Endometrium (tissue), 2 donors: ENCODE measurements at regions not wholly inside any gene's neighbourhood (a gene's known extent, or its start where the extent isn't known, plus 50 kb on each side); places are given as distances from the start of the nearest gene placed in this dataset.

Experiments used
- FAIRE-seq: peaks from 2 replicates; lab custom pipeline; 2012; peaks lifted over from hg19 to GRCh38; lab: Jason Lieb, UNC
- donor health status: control.
- donor health status: control.

DNA sequence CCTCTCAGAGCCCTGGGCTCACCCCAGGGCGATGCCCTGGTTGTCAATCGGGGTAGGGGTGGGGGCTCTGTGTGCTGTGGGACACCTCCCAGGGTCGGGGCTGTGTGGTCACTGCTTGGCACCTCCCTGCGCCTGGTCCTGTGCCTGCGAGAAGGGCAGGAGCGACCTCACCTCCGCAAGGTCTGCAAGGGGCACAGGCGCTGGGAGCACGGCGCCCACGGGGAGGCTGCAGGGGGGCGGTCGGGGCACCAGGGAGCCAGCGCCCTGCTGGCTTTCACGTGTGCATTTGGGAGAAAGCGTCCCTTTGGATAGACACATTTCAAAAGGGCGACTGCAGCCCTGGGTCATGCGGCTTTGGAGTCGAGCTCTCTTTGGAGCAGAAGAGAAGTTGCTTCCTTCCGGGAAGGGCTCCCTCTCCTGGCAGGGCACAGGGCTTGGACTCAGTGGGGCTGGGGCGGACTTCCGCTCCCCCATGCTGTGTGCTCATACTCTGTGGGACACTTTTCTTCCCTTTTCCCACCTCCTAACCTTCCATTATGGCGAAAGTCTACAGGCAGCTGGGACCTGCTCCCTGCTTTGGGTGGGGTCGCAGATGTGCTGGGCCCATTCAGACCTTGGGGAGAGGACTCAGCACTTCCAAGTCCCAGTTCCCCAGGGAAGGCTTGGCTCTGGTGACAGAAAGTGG lies 52.9 kb upstream of the SLC28A3 start:
- no peak for FAIRE-seq

GRCh38 chr9:84394036-84394435 lies 53.5 kb upstream of the SLC28A3 start:
- no peak for FAIRE-seq

DNA sequence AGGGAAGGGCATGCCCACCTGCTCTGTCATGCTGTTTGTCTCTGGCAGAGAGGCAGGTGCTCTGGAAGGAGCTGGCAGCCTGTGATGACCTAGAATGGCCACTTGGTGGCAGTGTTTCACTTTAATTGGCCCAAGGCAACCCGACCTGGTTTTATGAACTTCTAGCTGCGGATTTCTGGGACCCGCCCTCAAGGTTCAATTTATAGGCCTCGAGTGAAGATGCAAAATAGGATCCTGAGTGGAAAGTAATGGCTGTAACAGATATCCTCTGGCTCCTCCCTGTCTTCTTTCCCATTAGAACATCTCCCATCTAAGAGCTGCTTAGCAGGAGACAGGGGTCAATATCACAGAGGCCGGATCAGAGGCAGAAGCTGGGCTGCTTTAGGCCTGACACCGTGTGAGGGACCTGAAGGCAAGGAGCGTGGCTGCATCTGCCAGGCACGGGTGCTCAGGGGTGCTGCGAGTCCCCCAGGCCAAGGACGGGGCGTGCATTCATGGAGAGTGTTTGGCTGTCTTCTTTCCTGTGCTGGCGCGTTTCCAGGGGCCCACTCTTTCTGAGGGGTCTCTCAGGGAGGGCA lies 56.7 kb upstream of the SLC28A3 start:
- peak; percentile 50 for FAIRE-seq

DNA sequence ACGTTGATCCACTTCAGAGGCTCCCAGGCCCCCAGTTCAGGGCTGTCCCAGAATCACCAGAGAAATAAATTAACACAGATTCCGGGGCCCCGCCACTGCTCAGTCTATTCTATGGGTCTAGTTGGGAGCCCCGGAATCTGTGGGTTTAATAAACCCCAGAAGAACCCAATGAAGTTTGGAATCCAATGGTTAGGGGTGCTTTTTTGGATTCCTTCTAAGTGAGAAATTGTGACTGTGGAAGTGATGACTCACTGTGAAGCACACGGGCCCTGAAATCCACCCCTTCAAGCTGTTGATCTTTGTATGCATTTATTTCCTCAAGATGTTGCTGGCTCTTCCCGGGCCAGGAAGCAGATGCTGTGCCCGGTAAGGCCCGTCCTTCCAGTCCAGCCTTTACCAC lies 57.3 kb upstream of the SLC28A3 start:
- no peak for FAIRE-seq

DNA sequence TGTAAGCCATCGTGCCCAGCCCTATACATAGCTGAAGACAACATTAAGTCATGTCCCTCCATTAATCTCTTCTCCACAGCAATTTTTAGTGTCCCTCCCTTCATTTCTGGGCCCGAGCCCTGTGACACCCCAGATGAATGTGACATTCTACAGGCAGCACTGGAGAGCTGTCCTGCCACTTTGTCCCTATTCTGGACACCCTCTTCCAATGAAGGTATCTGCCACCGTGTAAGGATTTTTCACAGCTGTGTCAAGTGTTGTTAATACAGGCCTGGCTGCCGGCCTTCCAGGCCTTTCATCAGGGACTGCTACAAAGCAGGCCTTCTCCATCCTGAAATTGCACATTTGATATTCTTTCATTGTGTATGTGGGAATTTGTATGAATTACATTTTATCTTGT lies 62.0 kb upstream of the SLC28A3 start:
- no peak for FAIRE-seq

DNA sequence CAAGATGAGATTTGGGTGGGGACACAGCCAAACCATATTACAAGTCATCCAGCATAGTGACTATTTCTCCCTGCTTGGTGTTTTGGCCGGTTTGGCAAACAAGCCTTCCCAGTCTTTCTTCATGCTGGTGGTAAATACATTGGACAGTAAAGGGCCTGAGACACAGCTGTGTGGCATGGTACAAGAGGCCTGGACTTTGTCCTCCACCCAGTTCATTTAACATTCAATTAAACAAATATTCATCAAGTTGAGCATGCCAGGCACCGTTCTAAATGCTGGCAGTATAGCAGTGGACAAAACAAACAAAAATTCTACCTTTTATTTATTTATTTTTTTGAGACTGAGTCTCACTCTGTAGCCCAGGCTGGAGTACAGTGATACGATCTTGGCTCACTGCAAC lies 62.7 kb upstream of the SLC28A3 start:
- FAIRE-seq: no peak

GRCh38 chr9:84404095-84404686 lies 63.6 kb upstream of the SLC28A3 start:
- FAIRE-seq: no peak

GRCh38 chr9:84405667-84406066 lies 65.1 kb upstream of the SLC28A3 start:
- no peak for FAIRE-seq

GRCh38 chr9:84408416-84408815 lies 67.9 kb upstream of the SLC28A3 start:
- FAIRE-seq: no peak

DNA sequence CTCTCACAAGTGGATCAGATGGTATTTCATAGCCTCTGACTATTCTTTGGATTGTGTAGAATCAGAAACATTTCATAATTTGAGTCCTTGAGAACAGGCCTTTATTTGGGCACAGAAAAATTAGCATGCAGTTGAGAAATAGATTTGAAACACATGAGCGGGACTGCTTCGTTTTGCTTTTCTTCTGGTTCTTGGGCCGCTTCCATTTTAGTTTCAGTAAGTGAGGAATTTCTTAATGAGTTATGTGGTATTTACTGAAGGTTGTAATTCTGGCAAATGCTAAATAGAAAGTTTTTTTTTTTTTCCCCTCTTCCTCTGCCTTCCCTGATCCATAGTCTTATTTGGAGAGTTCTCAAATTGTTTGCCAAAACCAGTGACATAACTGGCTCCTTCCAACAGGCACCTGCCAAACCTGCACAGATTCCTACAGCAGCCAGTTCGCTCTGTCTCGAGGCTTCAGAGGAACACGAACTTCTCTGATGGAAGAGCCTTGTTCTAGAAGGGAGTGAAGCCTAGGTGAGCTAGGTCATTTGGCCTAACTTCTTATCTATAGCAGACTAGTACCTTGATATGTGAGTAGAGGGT lies 71.2 kb upstream of the SLC28A3 start:
- no peak for FAIRE-seq

DNA sequence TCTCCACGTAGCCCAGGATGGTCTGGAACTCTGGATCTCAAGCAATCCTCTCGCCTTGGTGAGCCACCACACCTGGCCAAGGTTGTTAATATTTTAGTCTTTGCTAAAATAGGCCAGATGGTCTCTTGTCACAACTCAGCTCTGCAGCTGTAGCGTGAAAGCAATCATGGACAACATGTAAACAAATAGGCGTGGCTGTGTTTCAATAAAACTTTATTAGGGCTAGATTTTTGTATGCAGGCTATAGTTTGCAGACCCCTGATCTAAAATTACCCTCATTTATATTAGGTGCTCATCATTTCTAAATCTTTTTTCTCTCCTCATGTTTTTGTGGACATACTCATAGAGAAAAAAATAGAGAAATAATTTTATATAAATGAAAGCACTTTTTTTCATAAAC lies 72.1 kb upstream of the SLC28A3 start:
- FAIRE-seq: no peak

DNA sequence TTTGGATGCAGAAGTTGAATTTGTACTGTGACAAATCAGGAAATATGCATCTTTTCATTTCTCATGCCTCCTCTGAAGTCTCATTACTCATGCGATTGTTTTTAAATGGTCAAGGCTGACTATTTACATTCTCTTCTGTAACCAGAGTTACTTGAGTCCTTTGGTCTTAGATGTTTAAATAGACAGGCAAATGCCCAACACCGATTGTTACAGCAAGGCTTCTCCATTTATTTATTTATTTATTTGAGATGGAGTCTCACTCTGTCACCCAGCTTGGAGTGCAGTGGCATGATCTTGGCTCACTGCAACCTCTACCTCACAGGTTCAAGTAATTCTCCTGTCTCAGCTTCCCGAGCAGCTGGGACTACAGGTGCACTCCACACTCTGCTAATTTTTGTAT lies 72.7 kb upstream of the SLC28A3 start:
- no peak for FAIRE-seq

DNA sequence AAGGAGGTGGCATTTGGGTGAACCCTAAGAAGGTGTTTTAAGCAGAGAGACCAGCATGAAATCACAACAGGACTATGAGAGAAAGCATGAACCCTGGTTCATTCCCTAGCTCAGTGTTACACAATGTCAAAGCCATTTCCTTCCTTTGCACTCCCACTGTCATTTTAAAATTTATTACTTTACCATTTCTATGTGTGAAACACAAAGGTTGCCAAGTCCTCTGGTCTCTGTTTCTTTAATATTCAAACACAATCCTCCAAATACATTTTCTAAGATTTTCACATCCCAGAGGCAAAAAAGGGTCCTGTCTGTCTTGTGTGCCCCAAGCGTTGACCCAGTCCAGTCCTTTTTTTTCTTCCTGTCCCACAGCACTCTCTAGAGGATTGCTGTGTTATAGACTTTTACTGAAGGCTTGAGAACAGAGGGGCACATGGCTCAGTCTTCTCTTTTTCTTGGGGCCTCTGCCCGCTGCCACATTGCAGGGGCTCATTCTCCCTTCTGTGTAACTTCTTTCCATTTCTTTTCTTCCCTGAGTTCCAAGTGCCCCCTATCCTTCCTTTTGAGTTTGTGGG lies 78.6 kb upstream of the SLC28A3 start:
- FAIRE-seq: no peak

- FAIRE-seq: peak; percentile 45
Measured at GRCh38 chr9:84424931-84425330, 84.4 kb upstream of the SLC28A3 start.

GRCh38 chr9:84432746-84433145 lies 92.2 kb upstream of the SLC28A3 start:
- no peak for FAIRE-seq

DNA sequence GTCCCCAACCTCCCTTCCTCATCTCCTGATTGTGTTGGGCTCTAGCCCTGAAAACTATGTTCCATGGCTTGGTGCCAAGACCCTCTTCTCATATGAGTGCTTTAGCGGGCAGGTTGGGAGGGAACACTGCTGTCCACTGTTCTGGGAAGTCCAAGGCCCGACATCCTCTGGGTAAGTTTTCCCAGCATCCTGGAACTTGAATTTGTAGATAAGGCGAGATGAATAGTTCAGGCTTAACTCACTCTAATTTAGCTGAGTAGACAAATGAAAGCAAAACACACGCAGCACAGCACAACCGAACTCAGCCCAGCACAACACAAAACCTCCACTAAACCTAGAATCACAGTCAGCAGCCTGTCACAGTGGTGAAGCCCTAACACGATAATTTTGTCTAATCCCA lies 95.3 kb upstream of the SLC28A3 start:
- FAIRE-seq: no peak

DNA sequence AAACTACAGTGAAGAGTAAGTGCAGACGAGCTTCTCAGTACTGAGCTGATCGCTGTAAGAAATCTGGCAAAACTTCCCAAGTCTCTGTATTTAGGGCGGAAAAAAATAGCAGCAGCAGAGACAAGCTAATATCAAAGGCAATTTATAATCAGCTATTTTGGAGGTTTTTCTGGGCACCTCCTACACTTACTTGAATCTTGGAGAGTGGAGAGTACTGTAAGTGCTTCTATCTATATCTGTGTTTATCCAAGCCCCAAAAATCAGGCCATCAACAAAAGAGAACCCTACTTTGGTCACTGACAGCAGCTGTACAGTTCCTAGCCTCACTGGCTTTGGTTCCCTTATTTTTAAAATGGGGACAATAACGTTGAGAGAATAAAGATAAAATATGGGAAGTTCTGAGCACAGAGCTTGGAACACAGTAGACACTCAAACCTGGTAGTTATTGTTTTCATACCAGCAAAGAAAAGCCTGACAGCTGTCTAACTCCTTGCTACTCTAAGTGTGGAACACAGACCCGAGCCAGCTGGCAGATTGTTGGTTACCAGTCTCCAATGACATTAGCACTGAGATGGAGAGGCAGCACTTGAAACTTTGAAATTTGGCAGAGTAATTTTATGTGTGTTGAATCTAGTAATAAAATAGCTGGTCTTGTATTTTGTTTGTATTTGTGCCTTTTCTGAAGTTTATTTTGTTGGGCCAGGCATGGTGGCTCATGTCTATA lies 96.0 kb upstream of the SLC28A3 start:
- FAIRE-seq: no peak

DNA sequence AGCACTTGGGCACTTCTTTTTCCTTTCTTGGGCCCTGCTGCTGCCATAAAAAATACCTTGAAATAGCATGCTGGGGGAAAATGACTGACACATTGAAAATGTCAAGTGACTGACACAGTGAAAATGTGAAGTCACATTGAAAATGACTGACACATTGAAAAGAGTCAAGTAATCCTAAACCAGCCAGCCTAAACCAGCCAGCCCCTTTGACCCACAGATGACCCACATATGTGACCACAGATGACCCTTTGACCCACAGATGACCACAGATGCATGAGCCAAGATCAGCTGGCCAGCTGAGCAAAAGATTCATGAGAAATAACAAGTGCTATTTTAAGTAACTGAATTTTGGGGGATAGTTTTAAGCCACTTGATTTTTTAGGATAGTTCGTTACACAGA lies 97.8 kb upstream of the SLC28A3 start:
- FAIRE-seq: no peak

DNA sequence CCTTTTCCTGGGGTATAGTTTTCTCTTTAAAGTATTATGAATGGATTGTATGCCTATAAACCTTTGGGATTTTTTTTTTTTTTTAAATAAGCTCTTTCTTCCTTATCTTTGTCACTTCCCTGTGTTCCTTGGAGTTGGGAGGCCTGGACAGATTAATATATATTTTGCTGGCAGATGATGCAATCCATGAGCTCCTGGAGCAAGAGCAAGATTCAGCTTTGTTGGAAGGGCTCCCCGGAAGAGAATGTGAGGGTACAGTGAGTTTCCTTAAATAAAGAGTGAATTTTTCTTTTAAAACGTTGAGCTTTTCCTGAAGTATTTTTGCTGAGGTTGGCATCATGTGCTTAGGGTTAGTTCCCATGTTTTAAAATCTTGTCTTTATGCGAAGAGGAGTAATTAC lies 98.7 kb upstream of the SLC28A3 start:
- no peak for FAIRE-seq

DNA sequence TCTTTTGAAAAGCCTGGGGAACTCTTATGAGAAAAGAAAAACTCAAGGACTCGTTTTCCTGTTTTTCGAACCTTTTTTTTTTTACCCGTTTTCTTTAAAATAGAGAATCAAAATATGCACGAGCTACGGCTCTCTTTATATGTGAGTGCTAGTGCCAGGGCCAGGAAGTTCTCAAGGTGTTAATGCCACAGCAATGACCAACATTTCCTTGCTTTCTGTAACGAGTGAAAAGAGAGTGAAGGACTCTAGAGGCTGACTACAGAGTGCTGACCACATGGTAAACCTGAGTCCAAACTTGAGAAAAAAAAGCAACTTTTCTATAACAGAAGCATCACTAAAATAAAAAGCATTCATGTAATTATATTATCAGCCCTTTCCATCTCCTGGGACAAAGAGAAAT lies 102.2 kb upstream of the SLC28A3 start:
- no peak for FAIRE-seq

- FAIRE-seq: no peak
Measured at GRCh38 chr9:84445737-84446136, 105.2 kb upstream of the SLC28A3 start.

DNA sequence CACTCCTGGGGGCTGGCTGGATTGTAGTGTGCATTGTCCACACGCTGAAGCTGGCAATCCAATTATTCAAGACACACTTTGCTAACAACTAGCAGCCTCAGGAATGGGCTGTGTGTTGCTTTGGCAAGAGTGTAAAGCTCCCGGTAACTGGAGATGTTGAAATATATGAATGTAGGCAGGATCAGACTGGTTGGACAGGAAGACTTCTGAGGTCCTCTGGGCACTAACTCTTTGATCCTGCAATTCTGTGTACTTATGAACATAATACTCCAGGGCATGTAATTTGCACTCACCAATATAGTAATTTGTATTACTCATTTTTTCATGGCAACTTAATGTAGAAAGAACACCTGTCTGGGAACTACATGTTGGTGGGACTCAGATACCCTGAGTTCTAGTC lies 106.7 kb upstream of the SLC28A3 start:
- no peak for FAIRE-seq

GRCh38 chr9:84450029-84450428 lies 109.5 kb upstream of the SLC28A3 start:
- FAIRE-seq: no peak
